ENCODE measurements at regions not wholly inside any gene's neighbourhood (a gene's known extent, or its start where the extent isn't known, plus 50 kb on each side); places are given as distances from the start of the nearest gene placed in this dataset.

GRCh38 chr18:37702841-37703240 lies 137.2 kb upstream of the CELF4 start:
- DNase-seq (ENCODE audit: low spot score) = no peak
- no peak overlapping the region for H3K27ac ChIP-seq
- POLR2A ChIA-PET (ENCODE audit: low non-redundant PET) = no interaction called here
- CTCF ChIA-PET = no interaction called here
- TF ChIP-seq, protein P1, sequence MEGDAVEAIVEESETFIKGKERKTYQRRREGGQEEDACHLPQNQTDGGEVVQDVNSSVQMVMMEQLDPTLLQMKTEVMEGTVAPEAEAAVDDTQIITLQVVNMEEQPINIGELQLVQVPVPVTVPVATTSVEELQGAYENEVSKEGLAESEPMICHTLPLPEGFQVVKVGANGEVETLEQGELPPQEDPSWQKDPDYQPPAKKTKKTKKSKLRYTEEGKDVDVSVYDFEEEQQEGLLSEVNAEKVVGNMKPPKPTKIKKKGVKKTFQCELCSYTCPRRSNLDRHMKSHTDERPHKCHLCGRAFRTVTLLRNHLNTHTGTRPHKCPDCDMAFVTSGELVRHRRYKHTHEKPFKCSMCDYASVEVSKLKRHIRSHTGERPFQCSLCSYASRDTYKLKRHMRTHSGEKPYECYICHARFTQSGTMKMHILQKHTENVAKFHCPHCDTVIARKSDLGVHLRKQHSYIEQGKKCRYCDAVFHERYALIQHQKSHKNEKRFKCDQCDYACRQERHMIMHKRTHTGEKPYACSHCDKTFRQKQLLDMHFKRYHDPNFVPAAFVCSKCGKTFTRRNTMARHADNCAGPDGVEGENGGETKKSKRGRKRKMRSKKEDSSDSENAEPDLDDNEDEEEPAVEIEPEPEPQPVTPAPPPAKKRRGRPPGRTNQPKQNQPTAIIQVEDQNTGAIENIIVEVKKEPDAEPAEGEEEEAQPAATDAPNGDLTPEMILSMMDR (conservative IDR thresholded peaks at IDR 0.05; ENCODE audit: low read depth) = no peak

GRCh38 chr18:37701967-37702366 lies 136.4 kb upstream of the CELF4 start:
- TF ChIP-seq, protein P1 (conservative IDR thresholded peaks at IDR 0.05; ENCODE audit: low read depth) = no peak
- CTCF ChIA-PET = no interaction called here
- POLR2A ChIA-PET (ENCODE audit: low non-redundant PET) = no interaction called here
- no peak for DNase-seq (ENCODE audit: low spot score)
- no peak overlapping the region for H3K27ac ChIP-seq

DNA sequence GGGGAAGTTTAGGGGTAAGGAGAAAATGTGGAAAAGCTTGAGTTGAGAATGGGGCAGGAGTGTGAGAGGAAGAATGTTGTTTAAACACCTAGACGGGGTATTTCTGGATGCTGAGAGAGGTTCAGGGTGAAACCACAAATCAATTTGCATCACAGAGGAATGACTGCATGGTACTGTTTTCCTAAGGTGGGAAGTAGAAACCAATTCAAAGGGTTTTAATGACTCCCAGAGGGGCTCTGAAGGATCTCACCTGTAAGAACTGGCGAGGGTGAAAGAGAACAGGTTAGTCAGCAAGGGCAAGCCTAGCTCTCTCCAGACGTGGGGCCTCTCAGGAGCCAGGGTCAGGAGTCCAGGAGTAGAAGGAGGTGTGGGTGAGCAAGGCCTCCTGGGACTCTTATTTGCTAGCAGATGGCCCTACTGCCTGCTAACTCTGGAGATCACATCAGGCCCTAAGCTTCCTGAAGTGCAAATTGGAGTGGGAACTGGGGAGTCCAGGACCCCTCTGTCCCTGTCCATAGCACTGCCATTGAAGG lies 133.0 kb upstream of the CELF4 start:
- ChIA-PET CTCF (interaction anchor here (0.6 kb wide), 1 partner anchor 355 kb away, joined by 3 read pairs; no protein-coding TSS in a partner anchor), POLR2A (ENCODE audit: low non-redundant PET) (no interaction called here)
- H3K27ac ChIP-seq = no peak overlapping the region
- TF ChIP-seq, protein P1 (conservative IDR thresholded peaks at IDR 0.05; ENCODE audit: low read depth) = no peak
- DNase-seq (ENCODE audit: low spot score) = no peak

DNA sequence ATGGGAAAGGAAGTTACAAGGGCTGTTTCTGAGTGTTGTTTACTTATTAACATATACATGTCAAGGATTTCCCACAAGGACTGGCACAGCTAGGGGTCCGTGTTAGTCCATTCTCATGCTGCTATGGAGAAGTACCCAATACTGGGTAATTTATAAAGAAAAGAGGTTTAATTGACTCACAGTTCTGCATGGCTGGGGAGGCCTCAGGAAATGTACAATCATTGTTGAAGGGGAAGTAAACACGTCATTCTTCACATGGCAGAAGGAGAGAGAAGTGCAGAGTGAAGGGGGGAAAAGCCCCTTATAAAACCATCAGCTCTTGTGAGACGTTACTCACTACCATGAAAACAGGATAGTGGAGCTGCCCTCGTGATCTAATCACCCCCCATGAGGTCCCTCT lies 128.9 kb upstream of the CELF4 start:
- POLR2A ChIA-PET (ENCODE audit: low non-redundant PET) = no interaction called here
- TF ChIP-seq, protein P1 (conservative IDR thresholded peaks at IDR 0.05; ENCODE audit: low read depth) = no peak
- CTCF ChIA-PET = no interaction called here
- no peak for DNase-seq (ENCODE audit: low spot score)
- no peak overlapping the region for H3K27ac ChIP-seq

GRCh38 chr18:37691162-37691561 lies 125.6 kb upstream of the CELF4 start:
- ChIA-PET POLR2A (ENCODE audit: low non-redundant PET) (no interaction called here), CTCF (no interaction called here)
- no peak for DNase-seq (ENCODE audit: low spot score)
- TF ChIP-seq, protein P1 (conservative IDR thresholded peaks at IDR 0.05; ENCODE audit: low read depth) = no peak
- H3K27ac ChIP-seq = no peak overlapping the region

DNA sequence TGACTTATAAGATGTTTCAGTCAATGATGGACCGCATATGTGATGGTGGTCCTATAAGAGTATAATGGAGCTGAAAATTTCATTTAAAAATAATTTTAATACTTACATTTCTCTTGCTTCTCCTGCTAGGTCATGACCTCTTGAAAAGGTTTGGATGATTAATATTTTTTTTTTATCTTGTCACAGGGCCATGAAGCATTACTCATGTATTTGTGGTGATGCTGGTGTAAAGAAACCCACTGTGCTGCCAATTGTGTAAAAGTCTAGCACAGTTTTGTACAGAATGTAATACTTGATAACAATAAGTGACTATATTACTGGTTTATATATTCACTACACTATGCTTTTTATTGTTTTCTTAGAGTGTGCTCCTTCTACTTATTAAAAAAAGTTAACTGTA lies 124.2 kb upstream of the CELF4 start:
- ChIA-PET POLR2A (ENCODE audit: low non-redundant PET) (no interaction called here), CTCF (no interaction called here)
- TF ChIP-seq, protein P1 (conservative IDR thresholded peaks at IDR 0.05; ENCODE audit: low read depth) = no peak
- no peak for DNase-seq (ENCODE audit: low spot score)
- H3K27ac ChIP-seq = no peak overlapping the region

- CTCF ChIA-PET = no interaction called here
- no peak overlapping the region for H3K27ac ChIP-seq
- no peak for DNase-seq (ENCODE audit: low spot score)
- POLR2A ChIA-PET (ENCODE audit: low non-redundant PET) = no interaction called here
- TF ChIP-seq, protein P1 (conservative IDR thresholded peaks at IDR 0.05; ENCODE audit: low read depth) = no peak
Observed at GRCh38 chr18:37684590-37684989, 119.0 kb upstream of the CELF4 start.

Measured in RWPE1 (cell line).